ENCODE measurements at regions not wholly inside any gene's neighbourhood (a gene's known extent, or its start where the extent isn't known, plus 50 kb on each side); places are given as distances from the start of the nearest gene placed in this dataset.

DNA sequence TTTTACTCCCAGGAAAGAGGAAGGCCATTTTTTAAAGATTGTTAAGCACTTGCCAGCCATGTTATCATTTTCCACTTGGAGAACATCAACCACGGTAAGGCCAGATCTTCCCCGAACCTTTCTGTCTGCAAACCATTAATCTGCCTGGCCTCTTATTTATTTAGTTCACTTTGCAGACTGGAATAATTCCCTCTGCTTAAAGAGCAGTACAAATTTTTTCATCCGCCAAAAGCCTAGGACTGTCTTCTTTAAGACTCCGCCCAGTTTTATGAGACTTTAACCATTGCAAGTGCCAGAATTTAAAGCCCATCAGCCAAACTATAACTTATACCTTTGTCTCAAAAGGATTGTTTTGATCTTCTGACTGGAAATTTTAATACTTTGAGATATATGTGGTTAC lies 426.3 kb downstream of the KCTD12 start:
- no peak for DNase-seq (ENCODE audit: low read depth)

DNA sequence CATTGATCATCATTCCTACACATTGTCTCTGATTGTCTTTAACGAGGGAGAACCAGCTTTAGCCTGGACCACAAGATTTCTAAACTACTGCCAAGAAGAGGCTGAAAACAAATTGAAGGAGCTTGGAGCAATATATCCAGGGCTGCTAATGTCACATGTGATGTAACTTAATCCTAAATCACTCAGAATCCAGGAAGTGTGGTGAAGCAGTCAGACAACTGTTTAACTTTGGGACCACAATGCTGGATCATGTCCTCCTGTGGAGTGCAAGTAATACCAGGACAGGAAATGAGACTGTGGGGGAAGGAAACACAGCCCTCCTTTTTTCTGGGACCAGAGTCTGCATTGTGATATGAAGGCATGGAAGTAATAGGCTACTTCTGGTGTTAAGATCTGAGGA lies 430.2 kb downstream of the KCTD12 start:
- DNase-seq (ENCODE audit: low read depth): peak; percentile 93

DNA sequence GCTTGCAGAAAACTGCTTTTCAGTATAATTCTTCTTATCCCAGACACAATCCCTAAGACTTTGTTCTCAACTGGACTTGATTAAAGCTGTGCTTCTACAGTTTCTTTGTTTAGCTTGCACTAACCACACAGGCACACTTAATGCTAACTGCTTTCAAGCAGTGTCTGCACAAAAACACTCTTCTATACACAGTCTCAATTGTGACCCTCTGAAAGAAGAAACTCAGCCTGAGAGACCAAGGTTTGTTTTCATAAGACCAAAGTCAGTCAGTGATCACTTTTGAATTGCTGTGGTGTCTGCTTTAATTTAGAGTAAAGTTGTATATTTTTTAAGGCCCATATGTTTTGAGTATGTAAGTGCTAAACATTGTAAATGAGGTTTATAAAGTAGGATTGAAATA lies 431.2 kb downstream of the KCTD12 start:
- DNase-seq (ENCODE audit: low read depth): no peak

DNA sequence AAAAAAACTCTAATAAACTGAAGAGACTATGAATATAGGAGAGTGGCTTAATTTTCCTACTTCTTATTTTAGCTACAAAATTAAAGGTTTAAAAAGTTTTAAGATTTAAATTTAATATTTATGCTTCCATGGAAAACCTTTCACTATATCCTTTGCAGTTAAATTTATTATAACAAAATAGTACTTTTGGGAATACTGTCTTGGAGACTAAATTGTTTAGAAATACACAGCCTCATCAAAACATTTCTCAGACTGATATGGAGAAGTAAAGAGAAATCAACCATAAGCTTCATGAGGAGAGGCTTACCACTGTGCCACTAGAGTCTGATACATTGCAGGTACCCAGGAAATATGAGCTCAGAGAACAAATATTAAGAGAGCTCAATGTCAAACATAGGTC lies 436.5 kb downstream of the KCTD12 start:
- DNase-seq (ENCODE audit: low read depth): no peak

DNA sequence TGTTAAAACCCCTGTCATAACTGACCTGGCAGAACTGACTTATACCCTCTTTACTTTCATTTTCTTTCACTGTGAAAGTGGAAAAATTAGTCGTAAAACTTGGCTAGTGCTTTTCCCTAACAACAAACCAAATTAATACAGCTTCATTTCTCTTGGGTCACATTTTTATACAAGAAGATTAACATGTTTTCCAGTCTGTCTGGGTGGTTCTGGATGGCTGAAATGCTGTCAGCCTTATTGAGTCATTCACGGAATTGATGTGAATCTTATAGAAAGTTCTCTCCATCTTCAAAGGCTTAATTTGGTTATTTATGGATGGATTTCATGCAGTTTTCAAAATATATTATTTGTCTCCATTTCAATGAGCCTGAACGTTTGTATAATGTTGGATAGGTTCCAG lies 440.0 kb downstream of the KCTD12 start:
- DNase-seq (ENCODE audit: low read depth): no peak

DNA sequence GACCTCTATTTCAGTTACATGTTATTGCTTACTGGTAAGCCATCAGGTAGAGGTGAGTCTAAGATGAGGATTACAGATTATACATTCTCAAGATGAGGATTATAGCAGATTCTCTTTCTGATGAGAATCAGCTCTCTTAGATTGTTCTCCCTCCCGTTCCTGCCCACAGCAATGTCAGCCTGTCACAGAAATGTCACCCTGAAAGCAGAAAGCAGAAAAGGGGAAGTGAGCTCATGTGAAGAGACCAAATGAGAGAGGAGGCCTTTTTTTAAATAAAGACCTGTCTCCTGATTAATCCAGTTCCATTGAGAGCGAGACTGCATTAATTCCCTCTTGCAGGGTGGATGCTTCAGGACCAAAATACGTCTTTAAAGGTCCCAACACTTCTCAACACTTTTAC lies 445.6 kb downstream of the KCTD12 start:
- DNase-seq (ENCODE audit: low read depth): no peak

DNA sequence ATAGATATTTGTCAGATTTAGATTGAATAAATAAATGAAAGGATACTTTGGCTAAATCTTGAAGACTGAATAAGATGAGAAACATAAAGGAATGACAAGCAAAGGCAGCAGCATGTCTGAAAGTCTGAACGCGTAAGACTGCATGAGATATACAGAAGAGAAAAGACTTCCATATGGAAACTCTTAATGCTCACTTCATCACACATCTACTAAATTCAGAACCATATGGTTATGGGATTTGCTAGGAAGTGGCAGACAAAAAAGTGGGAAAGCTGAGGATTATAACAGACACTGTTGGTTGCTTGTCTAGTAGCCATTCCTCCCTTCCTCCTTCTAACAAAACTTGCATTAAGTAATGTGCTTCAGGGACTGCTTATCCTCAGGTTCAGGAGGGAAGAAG lies 446.7 kb downstream of the KCTD12 start:
- DNase-seq (ENCODE audit: low read depth): no peak

DNA sequence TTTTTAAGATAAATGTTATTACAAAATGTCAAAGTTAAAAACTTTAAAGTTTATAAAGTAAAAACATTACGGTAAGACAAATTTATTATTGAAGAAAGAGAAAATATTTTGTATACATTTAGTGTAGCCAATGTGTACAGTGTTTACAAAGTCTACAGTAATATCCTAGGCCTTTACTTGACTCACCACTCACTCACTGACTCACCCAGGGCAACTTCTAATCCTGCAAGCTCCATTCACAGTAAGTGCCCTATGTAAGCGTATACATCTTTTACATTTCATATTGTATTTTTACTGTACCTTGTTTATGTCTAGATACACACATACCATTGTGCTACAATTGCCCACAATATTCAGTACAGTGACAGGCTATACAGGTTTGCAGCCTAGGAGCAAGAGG lies 448.2 kb downstream of the KCTD12 start:
- peak; percentile 37 for DNase-seq (ENCODE audit: low read depth)

DNA sequence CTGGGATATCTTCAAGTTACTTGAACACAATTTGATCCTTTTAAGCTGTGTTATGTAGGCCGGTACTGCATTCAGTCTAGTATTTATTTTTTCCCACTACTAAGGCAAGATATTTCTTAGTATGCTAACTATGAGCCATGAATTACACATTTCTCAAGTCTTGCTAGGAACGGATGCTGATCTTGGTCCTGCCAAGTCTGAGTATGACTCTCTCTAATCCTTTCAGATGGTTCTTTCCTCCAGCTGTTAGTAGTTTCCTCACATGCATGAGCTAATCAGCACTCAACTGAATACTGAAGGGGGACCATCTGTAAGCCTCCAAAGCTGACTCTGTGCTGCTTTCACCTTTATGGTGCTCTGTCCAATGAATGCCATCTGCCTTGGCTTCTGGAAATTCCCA lies 460.3 kb downstream of the KCTD12 start:
- DNase-seq (ENCODE audit: low read depth): peak; percentile 57

DNA sequence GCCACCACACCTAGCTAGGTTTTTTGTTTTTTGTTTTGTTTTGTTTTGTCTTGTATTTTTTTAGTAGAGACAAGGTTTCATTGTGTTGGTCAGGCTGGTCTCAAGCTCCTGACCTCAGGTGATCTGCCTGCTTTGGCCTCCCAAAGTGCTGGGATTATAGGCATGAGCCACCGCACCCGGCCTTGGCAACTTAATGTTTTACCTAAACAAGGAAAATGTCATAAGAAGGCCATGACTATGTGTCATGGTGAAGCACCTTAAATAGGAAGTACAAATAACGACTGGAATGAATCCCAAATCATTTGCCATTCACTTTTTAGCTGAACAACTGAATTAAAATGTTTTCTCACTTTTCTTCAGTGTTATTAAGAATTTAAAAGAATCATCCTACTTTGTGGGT lies 465.2 kb downstream of the KCTD12 start:
- DNase-seq (ENCODE audit: low read depth): no peak

DNA sequence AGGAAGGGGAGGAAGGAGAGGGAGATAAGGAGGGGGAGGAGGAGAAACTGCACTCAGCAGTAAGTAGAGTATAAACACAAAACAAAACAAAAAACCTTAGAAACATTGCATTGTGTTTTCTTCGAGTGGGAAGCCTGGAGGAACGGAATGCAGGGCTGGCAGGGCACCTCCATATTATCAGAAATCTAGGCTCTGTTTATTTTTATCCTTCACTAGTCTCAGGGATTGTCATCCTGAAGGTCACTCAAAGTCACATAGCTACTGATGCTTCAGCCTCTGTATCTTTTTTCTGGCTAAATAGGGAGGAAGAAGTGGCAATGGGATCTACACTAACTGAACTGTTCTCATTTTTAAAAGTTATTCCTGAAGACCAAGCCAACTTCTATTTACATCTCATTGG lies 467.8 kb downstream of the KCTD12 start:
- no peak for DNase-seq (ENCODE audit: low read depth)

DNA sequence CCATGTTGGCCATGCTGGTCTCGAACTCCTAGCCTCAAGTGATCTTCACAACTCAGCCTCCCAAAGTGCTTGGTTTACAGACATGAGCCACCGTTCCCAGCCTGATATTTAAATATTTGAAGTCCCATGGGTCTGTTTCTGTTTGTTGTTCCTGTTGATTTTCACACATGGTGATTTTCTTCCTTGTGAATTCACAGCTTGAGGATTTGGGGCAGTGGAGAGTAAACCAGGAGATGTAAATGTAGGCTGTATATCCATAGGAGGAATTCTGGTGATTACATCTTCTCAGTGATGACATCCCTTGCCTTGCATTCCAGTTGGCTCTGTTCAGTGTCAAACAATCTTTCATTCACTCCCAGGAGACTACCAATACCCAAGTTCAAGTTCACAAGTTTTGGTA lies 471.9 kb downstream of the KCTD12 start:
- no peak for DNase-seq (ENCODE audit: low read depth)

DNA sequence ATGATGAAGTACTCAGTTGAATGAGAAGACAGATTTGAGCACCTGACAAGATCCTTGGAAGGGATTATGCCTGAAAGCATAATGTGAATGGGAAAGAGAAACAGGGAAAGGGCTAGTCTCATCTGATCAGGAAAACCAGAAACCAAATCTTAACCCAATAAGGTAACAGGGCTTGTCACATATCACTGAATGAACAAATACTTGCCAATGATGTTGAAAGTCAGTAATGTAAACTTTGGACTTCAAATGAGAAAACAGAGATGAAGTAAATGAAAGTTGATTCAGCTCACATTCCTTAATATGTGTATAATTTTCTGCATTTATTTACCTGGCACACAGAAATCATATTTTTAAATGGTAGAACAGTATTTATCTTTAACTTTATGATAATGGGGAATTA lies 480.0 kb downstream of the KCTD12 start:
- DNase-seq (ENCODE audit: low read depth): no peak

DNA sequence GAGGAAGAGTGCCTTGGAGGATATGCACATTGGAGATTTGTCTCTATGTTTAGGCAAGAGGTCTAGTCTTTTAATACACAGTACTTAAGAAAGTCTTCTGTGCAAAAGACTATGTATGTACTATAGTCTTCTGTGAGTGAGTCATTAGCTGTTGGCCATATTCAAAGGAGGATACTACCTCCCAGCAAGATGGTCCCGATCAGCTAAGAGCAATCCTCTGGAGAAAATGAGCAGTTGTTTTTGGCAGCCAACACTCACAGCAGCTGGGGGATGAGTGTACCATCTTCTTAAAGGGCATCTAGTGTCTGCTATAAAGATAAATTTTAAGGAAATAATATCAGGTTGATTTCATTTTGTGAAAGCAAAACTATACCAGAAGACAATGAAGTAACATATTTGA lies 487.8 kb downstream of the KCTD12 start:
- peak; percentile 53 for DNase-seq (ENCODE audit: low read depth)

DNA sequence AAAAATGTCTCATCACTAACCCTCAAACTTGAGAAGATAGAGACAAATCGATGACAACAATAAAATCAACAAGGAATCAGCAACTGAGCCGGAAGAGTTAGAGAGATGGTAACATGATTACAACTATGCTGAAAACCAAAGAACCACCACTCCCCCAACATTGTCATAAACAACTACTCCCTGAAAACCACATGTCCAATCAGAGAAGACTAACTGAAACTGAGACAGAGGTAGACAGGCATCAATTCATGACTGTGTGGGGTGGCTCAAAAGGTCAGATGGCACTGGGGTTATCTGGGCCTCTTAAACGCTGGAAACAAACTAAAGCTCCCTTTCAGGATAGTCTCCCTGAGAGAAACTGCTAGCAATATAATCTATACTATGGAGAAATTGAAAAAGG lies 488.8 kb downstream of the KCTD12 start:
- DNase-seq (ENCODE audit: low read depth): no peak

DNA sequence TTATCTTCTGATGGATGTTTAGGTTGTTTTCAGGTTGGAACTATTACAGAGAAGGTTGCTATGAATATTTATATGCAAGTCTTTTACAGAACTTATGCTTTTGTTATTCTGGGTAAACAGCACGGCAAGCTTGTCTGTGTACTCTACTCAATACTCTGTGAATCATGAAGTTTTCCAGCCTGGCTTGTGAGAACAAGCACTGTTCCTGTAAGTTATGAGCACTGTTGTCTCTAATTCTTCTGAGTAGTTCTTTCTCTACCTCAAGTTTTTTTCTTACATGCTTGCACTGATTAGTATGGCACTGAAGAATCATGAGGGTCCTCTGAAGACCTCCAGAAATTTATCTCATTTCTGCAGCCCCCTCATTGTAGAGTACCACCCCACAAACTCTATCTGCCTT lies 496.9 kb downstream of the KCTD12 start:
- no peak for DNase-seq (ENCODE audit: low read depth)

DNA sequence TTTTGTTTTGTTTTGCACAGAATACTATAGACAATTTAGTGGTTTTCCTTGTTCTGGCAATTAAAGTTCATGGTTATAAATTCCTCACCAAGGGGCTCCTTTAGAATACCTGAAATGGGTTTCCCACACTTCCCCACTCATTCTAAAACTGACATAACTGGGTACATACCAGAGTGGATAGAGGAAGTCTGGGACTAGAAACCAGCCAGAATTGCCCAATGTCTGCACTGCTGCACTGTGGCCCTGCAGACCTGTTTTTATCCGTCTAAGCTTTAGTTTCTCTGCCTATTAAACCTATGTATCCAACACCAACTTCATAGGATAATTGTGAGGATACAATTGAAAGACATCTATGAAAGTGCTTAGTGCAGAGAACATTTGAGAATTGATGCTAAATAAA lies 498.6 kb downstream of the KCTD12 start:
- DNase-seq (ENCODE audit: low read depth): no peak

DNA sequence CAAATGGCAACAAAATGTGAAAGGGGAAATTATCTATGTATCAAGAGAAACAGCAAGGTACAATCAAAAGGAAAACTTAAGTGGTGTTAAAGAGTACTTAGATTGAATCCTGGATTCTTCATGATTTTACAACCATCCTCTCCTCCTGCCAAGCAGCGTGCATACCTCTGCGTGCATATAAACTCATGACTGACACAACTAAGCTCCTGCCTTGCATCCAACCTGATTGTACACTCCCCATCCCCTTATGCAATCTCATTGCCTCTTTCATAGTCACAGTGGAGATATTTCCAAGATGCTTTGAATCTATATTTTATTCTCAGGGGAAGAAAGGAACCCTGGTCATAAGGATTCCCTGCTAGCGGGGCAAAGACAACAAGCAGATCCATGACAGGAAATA lies 499.9 kb downstream of the KCTD12 start:
- no peak for DNase-seq (ENCODE audit: low read depth)

DNA sequence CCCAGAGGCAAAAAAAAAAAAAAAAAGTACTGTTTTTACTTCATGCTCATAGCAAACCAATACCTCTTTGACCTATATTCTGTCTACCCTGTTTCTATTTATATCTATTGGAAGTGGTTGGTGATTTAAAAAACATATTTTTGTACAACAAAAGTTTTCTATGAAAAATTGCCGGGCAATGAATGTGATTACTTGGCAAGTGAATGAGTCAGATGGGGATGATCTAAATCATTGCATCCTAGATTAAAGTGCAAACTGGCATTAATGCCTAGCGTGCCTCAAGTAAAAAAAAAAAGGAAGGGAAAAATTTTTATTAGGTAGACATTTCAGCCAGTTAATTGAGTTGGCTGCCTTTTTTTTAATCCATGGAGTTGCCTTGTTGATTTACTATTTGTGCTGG lies 500.6 kb downstream of the KCTD12 start:
- no peak for DNase-seq (ENCODE audit: low read depth)

DNA sequence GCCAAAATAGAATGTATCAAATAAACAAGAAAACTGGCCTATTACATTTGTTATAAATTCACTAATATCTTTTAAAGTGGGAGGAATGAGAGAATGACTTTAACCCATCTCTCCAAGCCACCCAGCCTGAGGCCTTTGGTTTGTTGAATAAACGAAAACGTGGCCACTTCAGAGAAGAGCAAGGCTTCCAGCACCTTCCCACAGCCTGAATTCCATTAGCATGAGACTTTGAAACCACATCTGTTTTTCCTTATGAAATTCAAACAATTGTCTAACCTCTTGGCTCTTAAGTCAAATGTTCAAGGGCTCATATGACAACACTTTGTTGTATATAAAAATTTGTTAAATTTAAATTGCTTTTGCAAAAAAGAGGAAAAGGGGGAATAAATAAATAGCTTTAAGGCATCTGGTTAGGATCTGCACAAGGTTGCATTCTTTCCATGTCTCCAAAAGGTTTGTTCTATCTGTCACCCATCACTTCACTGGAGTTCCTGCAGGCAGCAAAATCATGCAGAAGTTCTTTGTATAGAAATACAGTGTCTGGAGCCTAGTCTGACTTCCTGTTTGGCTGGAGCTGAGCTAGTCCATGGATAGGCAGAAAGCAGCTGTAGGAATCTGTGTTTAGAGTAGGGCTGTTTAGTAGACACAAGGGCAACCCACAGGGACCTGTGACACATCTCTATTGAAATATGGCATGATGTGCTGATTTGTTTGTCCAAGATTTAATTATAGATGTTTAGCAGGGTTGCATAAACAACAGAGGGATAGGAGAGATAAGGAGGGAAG lies 502.3 kb downstream of the KCTD12 start:
- peak; percentile 84 for DNase-seq (ENCODE audit: low read depth)

DNA sequence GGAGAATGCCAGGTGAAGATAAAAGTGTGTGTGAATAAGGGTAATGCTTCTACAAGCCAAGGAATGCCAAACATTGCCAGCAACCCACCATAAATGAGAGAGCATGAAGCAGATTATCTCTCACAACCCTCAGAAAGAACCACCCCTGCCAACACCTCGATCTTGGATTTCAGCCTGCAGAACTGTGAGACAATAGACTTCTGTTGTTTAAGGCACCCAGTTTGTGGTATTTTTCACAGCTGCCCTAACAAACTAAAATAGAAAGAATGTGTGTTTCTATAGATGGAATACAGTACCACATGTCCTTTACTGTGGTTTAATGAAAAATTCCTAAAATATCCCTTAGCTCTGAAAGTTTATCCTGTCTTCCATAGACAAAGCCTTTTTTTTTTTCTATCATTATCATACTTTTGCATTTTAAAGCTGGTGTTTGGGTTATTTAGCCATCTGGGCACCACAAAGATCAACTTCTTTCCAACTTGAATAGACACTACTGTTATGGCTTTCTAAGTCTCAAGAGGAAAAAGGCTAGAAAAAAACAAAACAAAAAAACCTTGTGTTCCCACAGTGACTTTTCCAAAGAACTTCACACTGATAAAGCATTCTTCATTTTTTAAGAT lies 505.6 kb downstream of the KCTD12 start:
- DNase-seq (ENCODE audit: low read depth): peak; percentile 44

DNA sequence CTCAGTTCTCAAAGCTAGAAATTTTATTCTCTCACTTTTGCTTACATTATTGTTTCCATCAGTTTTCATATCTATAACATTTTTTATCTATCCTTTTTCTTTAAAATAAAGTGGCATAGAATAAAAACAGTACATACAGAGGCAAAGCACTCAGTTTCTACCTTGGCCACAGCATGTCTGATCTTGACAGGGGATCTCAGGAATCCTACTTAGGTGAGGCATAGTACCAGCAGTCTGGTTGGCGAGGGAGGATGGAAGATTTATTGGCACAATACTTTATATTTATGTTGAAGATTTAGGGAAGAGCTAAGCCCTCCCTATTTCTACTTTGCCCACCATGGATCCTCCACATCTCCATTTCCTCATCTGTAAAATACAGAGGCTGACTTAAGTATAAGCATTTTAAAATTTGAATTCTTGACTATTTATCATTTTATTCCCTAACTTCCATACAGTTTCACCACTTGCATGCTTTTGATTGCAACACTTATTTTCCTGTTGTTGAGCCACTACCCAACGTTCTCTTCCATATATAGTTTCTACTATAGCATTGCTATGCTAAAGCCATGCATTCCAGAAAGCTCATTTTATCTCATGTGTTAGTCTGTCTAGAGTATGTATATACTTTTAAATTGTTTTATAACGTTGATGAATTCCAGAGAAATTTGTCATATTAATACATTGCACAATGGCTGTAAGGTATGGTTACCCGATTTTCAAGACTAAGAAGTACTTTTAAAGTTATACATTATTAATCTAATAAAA lies 506.7 kb downstream of the KCTD12 start:
- DNase-seq (ENCODE audit: low read depth): no peak

DNA sequence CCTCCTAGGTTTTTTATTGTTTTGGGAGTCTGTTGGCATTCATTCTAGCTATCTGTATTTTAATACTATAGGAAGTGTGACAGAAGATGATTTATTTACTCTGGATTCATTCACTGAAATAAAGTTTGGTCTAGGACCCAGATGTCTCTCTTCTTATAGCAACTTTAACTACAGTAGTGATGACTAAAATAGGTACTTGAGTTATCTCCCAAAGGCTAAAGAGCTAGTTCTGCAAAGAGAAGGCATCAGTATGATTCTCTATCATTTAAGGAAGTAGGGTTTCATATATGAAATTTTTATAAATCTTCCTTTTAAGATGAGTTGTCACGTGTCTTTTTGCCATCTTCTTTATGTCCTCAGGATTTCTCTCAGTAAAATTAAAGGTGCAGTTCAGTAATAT lies 507.4 kb downstream of the KCTD12 start:
- no peak for DNase-seq (ENCODE audit: low read depth)

Measured in HT1080 (cell line).